SK-MEL-5 (cell line): ENCODE measurements at regions not wholly inside any gene's neighbourhood (a gene's known extent, or its start where the extent isn't known, plus 50 kb on each side); places are given as distances from the start of the nearest gene placed in this dataset.
"Not testable (repeated sequence)": the region's sequence is repeated elsewhere in the genome, so short reads cannot be mapped to it uniquely, and the experiment has no call there.

Experiments used
- DNase-seq: peaks from one replicate; pipeline ENCODE4 v3.0.0-alpha.2; 2016; ENCODE audit warnings: low read depth, low spot score
- in situ Hi-C: cut with HindIII; loops from 2 replicates; pipeline ENCODE4 v1.10.0; 2016; ENCODE audit warnings: low sequenced_read_pairs, high pct_unique_total_duplicates, low pct_unique_long_range_greater_than_20kb

DNA sequence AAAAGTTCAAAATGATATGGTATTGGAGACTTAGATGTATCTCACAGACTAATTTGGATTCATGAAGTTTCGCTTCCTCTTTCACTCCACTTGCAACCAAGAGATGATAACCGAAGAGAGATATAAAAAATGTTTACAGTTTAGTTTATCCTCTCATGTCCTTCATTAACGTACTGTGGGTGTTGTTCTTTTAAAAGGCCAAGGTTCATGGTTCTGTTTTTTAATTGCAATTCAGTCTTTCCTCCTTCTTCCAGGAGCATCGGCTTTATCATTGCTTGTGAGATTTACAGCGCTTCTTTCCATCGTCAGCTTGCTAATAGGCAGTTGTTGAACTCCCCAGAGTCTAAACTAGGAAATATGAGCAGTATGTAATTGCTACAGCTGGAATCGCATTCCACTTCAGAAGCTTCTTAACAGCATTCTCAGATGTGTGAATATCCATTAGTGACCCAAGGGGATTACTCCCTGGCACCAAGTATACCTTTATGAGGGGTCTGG is 75.9 kb upstream of the HGF start:
- in situ Hi-C loops = no loop called here
- no peak for DNase-seq

DNA sequence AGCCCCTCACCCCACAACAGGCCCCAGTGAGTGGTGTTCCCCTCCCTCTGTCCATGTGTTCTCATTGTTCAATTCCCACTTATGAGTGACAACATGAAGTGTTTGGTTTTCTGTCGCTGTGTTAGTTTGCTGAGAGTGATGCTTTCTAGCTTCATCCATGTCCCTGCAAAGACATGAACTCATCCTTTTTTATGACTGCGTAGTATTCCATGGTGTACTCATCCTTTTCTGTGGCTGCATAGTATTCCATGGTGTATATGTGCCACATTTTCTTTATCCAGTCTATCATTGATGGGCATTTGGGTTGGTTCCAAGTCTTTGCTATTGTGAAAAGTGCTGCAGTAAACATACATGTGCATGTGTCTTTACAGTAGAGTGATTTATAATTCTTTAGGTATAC is 73.8 kb upstream of the HGF start:
- DNase-seq, in situ Hi-C loops: not testable (repeated sequence)

DNA sequence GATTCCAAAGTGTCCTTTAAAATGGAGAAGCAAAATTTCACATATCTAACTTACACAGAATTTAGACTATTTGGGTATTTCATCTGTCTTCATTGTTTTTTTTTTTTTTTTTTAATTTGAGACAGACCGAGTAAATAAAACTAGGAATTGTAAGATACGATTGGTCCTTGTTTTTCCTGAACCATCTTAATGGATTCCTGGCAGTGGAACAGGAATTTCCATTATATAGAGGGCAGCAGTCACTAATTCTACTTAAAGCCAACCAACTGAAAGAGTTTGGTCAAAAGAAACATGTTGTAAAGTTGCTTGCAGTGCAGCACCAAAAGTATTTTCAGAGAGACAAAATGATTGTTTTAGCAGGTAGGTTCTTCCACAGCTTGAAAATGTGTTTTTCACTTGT is 72.5 kb upstream of the HGF start:
- no peak for DNase-seq
- in situ Hi-C loops = no loop called here

DNA sequence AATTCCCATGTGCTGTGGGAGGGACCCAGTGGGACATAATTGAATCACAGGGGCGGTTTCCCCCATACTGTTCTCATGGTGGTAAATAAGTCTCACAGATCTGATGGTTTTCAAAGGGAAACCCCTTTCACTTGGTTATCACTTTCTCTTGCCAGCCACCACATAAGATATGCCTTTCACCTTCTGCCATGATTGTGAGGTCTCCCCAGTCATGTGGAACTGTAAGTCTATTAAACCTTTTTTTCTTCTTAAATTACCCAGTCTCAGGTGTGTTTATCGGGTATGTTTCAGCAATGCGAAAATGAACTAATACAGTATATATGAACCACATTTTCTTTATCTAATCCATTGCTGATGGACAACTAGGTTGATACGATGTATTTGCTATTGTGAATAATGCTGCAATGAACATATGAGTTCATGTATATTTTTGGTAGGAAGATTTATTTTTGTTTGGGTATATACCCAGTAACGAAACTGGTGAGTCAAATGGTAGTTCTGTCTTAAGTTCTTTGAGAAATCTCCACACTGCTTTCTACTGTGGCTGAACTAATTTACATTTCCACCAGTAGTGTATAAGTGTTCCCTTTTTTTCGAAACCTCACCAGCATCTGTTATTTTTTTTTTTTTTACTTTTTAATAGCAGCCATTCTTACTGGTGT is 70.0 kb upstream of the HGF start:
- no peak for DNase-seq
- in situ Hi-C loops = no loop called here

DNA sequence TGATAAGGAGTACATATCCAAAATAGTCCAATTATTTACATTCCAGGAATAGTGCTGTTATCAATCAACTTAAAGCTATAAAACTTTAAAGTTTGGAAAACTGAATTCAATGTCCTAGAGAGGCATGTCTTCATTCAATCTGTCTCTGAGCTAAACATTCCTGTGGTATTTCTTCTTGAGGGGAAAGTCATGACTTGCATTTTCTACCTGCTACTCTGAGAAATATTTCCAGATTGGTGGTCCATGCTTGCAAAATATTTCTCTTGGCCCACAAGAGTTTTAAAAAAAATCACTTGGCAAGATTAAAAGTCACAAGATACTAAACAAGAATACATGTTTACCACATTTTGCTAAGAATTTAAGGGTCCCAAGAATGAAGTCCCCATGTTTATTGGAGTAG is 63.6 kb upstream of the HGF start:
- in situ Hi-C loops = no loop called here
- no peak for DNase-seq

DNA sequence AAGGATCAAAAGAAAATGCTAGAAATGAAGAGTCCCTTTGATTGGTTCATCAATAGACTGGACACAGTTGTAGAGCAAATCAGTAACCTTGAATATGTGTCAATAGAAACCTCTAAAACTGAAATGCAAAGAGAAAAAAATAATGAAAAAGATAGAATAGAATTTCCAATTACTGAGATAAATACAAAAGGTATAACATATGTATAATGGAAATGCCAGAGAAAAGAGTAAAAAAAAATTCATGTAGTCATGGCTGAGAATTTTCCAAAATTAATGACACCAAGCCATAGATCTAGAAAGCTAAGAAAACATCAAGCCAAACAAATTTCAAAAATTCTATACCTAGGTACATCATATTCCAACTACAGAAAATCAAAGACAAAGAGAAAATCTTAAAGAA is 62.0 kb upstream of the HGF start:
- DNase-seq = no peak
- in situ Hi-C loops = no loop called here

DNA sequence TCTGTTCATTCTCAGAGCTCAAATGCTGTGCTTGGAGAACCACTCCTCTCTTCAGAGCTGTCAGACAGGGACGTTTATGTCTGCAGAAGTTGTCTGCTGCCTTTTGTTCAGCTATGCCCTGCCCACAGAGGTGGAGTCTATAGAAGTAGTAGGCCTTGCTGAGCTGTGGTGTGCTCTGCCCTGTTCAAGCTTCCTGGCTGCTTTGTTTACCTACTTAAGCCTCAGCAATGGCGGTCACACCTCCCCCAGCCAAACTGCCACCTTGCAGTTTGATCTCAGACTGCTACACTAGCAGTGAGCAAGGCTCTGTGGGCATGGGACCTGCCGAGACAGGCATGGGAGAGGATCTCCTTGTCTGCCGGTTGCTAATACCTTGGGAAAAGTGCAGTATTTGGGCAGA is 59.7 kb upstream of the HGF start:
- in situ Hi-C loops = not testable (repeated sequence)

DNA sequence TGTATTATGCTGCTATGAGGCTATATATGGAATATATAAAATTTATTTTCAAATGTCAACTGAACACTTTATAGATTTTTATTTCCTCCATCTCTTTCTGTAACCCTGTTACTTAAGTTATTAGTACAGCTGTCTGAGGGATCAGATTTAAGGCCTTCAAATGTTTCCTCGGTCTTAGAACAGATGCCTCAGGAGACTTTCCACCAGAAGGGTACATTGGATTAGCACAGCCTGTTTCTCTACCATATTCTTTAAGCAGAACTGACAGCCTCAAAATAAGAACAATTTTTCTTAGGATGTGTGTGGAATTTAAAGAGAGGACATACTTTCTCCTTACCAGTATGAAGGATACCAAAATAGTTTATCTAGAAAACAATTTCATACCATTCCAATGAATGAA is 53.0 kb upstream of the HGF start:
- no peak for DNase-seq
- in situ Hi-C loops = no loop called here

More for the DNA sequence above, 59.7 kb upstream of the HGF start:
- DNase-seq = not testable (repeated sequence)

DNA sequence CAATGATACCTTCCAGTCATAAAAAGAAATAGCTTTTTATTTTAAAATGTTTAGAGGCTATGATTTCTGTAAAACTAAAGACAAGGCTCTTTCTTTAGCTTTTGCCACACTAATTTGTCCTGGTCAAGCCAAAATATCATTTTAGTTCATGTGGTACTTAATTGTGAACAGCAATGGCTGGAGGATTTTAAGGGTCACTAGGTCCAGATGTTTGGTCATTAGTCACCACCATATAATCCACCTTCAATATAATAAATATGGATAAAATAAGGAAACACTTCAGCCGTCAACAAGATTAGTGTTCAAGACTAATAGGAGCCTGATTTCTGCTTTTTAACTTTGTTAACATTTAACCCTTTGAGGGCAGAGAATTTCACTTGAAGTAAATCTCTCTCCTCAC is 50.0 kb upstream of the HGF start:
- DNase-seq = no peak
- in situ Hi-C loops = no loop called here
